Nephron progenitor cell (in vitro differentiated cells): ENCODE measurements at regions not wholly inside any gene's neighbourhood (a gene's known extent, or its start where the extent isn't known, plus 50 kb on each side); places are given as distances from the start of the nearest gene placed in this dataset.

ENCODE experiments used
- DNase-seq: peaks from one replicate; pipeline ENCODE4 v3.0.0; 2021
- H3K27ac Mint-ChIP-seq: 2 replicates; pipeline ENCODE4 v1.8.0; 2021; ENCODE audit warnings: mild to moderate bottlenecking, moderate library complexity, mixed read lengths
- H3K27me3 Mint-ChIP-seq: 2 replicates; pipeline ENCODE4 v1.8.0; 2021; ENCODE audit warnings: mild to moderate bottlenecking, low read depth, mixed read lengths; ENCODE audit not compliant: poor library complexity
- H3K36me3 Mint-ChIP-seq: 2 replicates; pipeline ENCODE4 v1.8.0; 2021; ENCODE audit warnings: low read depth, mixed read lengths
- H3K4me1 Mint-ChIP-seq: 2 replicates; pipeline ENCODE4 v1.8.0; 2021; ENCODE audit warnings: mixed read lengths
- H3K4me3 Mint-ChIP-seq: 2 replicates; pipeline ENCODE4 v1.8.0; 2021; ENCODE audit warnings: mild to moderate bottlenecking, moderate library complexity, mixed read lengths
- H3K9me3 Mint-ChIP-seq: 2 replicates; pipeline ENCODE4 v1.8.0; 2021; ENCODE audit warnings: mild to moderate bottlenecking, moderate library complexity, mixed read lengths
- TF ChIP-seq, protein P1 (sequence below): fragments of 200-600 bp; sonication (generic); IDR thresholded peaks from 2 replicates; pipeline ENCODE4 v1.5.0; 2021; ENCODE audit warnings: antibody characterized with exemption

DNA sequence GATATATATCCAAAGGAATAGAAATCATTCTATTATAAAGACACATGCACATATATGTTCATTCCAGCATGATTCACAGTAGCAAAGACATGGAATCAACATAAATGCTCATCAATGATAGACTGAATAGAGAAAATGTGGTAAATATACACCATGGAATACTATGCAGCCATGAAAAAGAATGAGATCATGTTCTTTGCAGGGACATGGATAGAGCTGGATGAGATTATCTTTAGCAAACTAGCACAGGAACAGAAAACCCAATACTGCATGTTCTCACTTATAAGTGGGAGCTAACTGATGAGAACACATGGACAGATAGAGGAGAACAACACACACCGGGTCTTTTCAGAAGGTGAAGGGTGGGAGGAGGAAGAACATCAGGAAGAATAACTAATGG is 1318.6 kb downstream of the PCDH19 start:
- no peak overlapping the region for H3K27ac Mint-ChIP-seq
- DNase-seq = no peak
- H3K4me1 Mint-ChIP-seq = peaks cover 6% of the 10 kb centered on the region
- H3K9me3 Mint-ChIP-seq = peaks cover 3% of the 10 kb centered on the region
- no peaks in the 10 kb centered on the region for H3K36me3 Mint-ChIP-seq
- no peak overlapping the region for H3K4me3 Mint-ChIP-seq
- no peaks in the 10 kb centered on the region for H3K27me3 Mint-ChIP-seq
- TF ChIP-seq, protein P1, sequence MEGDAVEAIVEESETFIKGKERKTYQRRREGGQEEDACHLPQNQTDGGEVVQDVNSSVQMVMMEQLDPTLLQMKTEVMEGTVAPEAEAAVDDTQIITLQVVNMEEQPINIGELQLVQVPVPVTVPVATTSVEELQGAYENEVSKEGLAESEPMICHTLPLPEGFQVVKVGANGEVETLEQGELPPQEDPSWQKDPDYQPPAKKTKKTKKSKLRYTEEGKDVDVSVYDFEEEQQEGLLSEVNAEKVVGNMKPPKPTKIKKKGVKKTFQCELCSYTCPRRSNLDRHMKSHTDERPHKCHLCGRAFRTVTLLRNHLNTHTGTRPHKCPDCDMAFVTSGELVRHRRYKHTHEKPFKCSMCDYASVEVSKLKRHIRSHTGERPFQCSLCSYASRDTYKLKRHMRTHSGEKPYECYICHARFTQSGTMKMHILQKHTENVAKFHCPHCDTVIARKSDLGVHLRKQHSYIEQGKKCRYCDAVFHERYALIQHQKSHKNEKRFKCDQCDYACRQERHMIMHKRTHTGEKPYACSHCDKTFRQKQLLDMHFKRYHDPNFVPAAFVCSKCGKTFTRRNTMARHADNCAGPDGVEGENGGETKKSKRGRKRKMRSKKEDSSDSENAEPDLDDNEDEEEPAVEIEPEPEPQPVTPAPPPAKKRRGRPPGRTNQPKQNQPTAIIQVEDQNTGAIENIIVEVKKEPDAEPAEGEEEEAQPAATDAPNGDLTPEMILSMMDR = no peak

DNA sequence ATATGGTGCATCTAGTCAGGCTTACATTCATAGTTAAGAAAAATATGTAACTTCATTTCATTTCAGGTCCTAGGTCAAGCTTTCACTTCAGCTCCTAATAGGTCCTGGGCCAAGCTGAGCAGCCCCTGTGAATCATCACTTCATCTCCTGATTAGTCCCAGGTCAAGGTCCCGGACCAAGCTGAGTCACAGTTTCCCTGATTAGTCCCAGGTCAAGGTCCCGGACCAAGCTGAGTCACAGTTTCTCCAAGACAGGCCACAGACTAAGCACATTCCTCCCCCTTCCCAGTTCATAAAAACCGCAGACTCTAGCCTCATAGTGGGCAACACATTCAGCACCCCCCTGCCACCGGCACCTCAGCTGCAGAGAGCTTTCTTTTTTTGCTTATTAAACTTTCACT is 1331.8 kb downstream of the PCDH19 start:
- Mint-ChIP-seq H3K36me3 (no peaks in the 10 kb centered on the region), H3K4me3 (no peak overlapping the region), H3K27ac (no peak overlapping the region), H3K4me1 (no peaks in the 10 kb centered on the region), H3K9me3 (no peaks in the 10 kb centered on the region), H3K27me3 (no peaks in the 10 kb centered on the region)
- no peak for DNase-seq
- TF ChIP-seq, protein P1 = no peak

DNA sequence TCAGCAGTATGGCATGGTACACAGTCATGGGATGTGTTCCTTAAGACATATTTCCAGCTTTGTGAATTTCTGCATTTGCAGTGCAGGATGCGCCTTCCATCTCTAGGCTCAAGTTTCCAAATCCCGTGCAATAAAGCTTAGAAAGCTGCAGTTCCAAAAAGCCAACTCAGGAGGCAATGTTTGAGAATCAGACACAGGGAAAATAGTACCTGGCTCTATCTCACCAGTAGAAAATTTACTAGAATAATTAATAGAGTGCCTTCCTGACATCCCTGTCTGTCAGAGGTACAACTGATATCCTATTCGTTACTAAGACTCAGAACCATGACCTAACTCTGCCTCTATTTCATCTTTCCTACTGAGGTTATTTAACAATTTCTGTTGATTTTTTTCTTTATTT is 1333.0 kb downstream of the PCDH19 start:
- H3K9me3 Mint-ChIP-seq = no peaks in the 10 kb centered on the region
- DNase-seq = no peak
- H3K4me1 Mint-ChIP-seq = no peaks in the 10 kb centered on the region
- no peaks in the 10 kb centered on the region for H3K27me3 Mint-ChIP-seq
- TF ChIP-seq, protein P1 = no peak
- no peak overlapping the region for H3K27ac Mint-ChIP-seq
- H3K4me3 Mint-ChIP-seq = no peak overlapping the region
- no peaks in the 10 kb centered on the region for H3K36me3 Mint-ChIP-seq

DNA sequence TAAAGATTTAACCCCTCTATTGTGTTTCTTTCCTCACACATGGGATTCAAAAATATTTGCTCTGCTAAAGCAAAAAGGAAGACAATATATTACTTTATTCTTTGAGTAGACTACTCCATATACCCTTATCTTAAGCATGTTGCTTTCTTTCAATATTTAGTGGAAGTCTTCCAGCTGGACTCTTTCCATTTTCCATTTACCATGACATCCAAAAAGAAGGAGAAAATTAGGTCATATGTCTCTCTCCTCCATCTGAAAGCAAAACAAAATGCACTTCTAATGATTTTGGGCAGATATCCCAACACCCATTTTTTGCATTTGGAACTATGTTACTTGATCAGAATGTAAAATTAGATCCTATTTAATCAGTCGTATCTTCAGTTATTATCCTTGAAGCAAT is 1336.5 kb downstream of the PCDH19 start:
- no peak overlapping the region for H3K27ac Mint-ChIP-seq
- TF ChIP-seq, protein P1 = no peak

DNA sequence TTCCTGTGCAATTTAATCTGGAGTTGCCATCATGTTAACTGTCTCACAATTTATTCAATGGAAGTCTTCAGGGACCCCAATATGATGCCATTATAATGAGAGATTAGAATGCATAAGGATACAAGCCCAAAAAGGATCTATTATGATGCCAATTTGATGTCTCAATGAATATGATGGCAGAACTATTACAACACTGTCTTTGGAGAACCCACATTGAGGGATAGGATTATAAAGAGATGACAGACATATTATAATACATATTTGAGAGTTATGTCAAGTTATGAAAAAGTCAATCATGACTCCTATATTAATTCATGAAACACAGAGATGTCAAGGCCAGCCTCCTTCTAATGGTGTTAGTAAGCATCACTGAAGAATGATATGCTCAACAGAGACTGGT is 1358.4 kb downstream of the PCDH19 start:
- TF ChIP-seq, protein P1 = no peak
- Mint-ChIP-seq H3K4me3 (no peak overlapping the region), H3K36me3 (no peaks in the 10 kb centered on the region)

More for the DNA sequence above, 1336.5 kb downstream of the PCDH19 start:
- DNase-seq = no peak
- H3K4me3 Mint-ChIP-seq = no peak overlapping the region
- no peaks in the 10 kb centered on the region for H3K9me3 Mint-ChIP-seq
- no peaks in the 10 kb centered on the region for H3K36me3 Mint-ChIP-seq
- H3K4me1 Mint-ChIP-seq = no peaks in the 10 kb centered on the region
- no peaks in the 10 kb centered on the region for H3K27me3 Mint-ChIP-seq

DNA sequence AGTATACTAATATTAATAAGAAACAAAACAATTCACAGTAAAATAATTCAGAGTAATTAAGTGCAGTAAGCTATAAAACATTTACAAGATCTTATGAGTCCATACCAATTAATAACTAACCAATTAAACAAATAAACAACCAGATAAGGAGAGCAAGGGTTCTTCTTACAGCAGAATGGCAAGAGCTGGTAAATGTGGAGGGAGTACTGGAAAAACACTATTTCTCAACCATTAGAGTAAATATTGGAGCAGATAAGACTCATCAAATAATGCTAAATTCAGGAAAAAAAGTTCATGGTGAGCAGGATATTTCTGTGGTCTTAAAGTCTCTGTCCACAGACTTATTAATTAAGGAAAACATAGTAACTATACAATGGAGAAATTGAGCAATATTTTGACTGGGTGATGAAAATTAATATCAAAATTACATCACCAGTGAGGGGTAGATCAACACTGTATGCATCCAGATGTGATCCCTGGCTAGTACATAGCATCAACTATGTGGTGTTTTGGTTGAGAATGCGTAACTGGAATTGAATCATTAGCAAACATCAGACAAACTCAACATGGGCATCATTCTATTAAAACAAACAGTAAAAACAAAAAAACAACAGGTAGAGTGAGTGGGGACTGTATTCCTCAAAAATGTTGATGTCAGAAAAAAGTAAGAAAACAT is 1376.7 kb downstream of the PCDH19 start:
- H3K27me3 Mint-ChIP-seq = no peaks in the 10 kb centered on the region
- no peaks in the 10 kb centered on the region for H3K9me3 Mint-ChIP-seq

More for the DNA sequence above, 1358.4 kb downstream of the PCDH19 start:
- H3K9me3 Mint-ChIP-seq = peaks cover 23% of the 10 kb centered on the region
- DNase-seq = no peak
- H3K27ac Mint-ChIP-seq = no peak overlapping the region
- H3K4me1 Mint-ChIP-seq = no peaks in the 10 kb centered on the region
- H3K27me3 Mint-ChIP-seq = peaks cover 2% of the 10 kb centered on the region

More for the DNA sequence above, 1376.7 kb downstream of the PCDH19 start:
- Mint-ChIP-seq H3K36me3 (no peaks in the 10 kb centered on the region), H3K4me3 (no peak overlapping the region), H3K4me1 (no peaks in the 10 kb centered on the region), H3K27ac (no peak overlapping the region)
- DNase-seq = no peak
- TF ChIP-seq, protein P1 = no peak
